ENCODE measurements at regions not wholly inside any gene's neighbourhood (a gene's known extent, or its start where the extent isn't known, plus 50 kb on each side); places are given as distances from the start of the nearest gene placed in this dataset.

- TF ChIP-seq CTCF (conservative IDR thresholded peaks at IDR 0.05; ENCODE audit: low read length), result peak; percentile 68
- TF ChIP-seq EZH2phosphoT487 (IDR thresholded peaks at IDR 0.05; ENCODE audit: borderline replicate concordance, low read depth, low read length), result no peak
Observed at GRCh38 chr20:61120595-61121515, 131.2 kb upstream of the CDH4 start.

Data from OCI-LY7 (cell line).